Sigmoid colon (tissue), 4 donors: ENCODE measurements at regions not wholly inside any gene's neighbourhood (a gene's known extent, or its start where the extent isn't known, plus 50 kb on each side); places are given as distances from the start of the nearest gene placed in this dataset.

Experiments used
- CTCF ChIP-seq, 4 experiments: fragments of 450-650 bp in 3 of 4; fragments of 200-600 bp in 1 of 4; IDR thresholded peaks; one replicate each; pipeline ENCODE4 v1.5.1; 2016 to 2019; ENCODE audit warnings: antibody characterized with exemption in 4 of 4, mild to moderate bottlenecking in 3 of 4, moderate library complexity in 2 of 4
- EP300 ChIP-seq, 4 donors: sonication (generic); formaldehyde crosslinking; IDR thresholded peaks; one replicate each; pipeline ENCODE4 v1.6.1; 2017; ENCODE audit warnings: antibody characterized with exemption in 4 of 4
- POLR2A ChIP-seq, 2 donors: fragments of 450-650 bp; IDR thresholded peaks; one replicate each; pipeline ENCODE4 v1.6.1; 2016; ENCODE audit warnings: antibody characterized with exemption in 2 of 2, mild to moderate bottlenecking in 2 of 2, moderate library complexity in 2 of 2
- POLR2AphosphoS5 ChIP-seq, 4 donors: sonication (generic); formaldehyde crosslinking; IDR thresholded peaks; one replicate each; pipeline ENCODE4 v1.6.1; 2017; ENCODE audit warnings: antibody characterized with exemption in 4 of 4

- TF ChIP-seq CTCF (IDR thresholded peaks at IDR 0.05) (no peak), EP300 (IDR thresholded peaks at IDR 0.05) (no peak), POLR2A (IDR thresholded peaks at IDR 0.05) (no peak), POLR2AphosphoS5 (IDR thresholded peaks at IDR 0.05) (no peak)
Observed at GRCh38 chr1:38137164-38137563, 90.6 kb upstream of the POU3F1 start.
